ENCODE measurements at regions not wholly inside any gene's neighbourhood (a gene's known extent, or its start where the extent isn't known, plus 50 kb on each side); places are given as distances from the start of the nearest gene placed in this dataset.

DNA sequence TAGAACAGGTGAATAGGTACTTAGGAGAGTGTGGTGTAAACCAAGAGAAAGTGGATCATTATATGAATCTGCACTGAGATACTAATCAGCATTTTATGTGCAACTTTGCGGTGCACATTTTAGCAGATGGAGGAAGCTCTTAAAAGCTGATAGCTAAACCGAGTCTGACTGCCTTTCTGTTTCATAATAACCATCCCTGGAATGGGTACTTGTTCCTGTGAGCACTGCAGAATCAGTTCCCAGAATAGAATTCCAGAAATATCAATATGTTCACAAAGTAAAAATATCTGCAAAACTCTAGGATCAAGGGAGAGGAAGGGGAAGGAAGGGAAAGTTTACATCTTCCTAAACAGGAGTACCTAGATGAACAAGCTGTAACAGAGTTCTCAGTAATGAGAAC is 432.2 kb upstream of the HNRNPA3 start:
- TF ChIP-seq, protein P1, sequence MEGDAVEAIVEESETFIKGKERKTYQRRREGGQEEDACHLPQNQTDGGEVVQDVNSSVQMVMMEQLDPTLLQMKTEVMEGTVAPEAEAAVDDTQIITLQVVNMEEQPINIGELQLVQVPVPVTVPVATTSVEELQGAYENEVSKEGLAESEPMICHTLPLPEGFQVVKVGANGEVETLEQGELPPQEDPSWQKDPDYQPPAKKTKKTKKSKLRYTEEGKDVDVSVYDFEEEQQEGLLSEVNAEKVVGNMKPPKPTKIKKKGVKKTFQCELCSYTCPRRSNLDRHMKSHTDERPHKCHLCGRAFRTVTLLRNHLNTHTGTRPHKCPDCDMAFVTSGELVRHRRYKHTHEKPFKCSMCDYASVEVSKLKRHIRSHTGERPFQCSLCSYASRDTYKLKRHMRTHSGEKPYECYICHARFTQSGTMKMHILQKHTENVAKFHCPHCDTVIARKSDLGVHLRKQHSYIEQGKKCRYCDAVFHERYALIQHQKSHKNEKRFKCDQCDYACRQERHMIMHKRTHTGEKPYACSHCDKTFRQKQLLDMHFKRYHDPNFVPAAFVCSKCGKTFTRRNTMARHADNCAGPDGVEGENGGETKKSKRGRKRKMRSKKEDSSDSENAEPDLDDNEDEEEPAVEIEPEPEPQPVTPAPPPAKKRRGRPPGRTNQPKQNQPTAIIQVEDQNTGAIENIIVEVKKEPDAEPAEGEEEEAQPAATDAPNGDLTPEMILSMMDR (IDR thresholded peaks at IDR 0.05), result no peak
- TF ChIP-seq POLR2AphosphoS5 (IDR thresholded peaks at IDR 0.05; ENCODE audit: low read depth, low read length), result no peak
- TF ChIP-seq, protein P2, sequence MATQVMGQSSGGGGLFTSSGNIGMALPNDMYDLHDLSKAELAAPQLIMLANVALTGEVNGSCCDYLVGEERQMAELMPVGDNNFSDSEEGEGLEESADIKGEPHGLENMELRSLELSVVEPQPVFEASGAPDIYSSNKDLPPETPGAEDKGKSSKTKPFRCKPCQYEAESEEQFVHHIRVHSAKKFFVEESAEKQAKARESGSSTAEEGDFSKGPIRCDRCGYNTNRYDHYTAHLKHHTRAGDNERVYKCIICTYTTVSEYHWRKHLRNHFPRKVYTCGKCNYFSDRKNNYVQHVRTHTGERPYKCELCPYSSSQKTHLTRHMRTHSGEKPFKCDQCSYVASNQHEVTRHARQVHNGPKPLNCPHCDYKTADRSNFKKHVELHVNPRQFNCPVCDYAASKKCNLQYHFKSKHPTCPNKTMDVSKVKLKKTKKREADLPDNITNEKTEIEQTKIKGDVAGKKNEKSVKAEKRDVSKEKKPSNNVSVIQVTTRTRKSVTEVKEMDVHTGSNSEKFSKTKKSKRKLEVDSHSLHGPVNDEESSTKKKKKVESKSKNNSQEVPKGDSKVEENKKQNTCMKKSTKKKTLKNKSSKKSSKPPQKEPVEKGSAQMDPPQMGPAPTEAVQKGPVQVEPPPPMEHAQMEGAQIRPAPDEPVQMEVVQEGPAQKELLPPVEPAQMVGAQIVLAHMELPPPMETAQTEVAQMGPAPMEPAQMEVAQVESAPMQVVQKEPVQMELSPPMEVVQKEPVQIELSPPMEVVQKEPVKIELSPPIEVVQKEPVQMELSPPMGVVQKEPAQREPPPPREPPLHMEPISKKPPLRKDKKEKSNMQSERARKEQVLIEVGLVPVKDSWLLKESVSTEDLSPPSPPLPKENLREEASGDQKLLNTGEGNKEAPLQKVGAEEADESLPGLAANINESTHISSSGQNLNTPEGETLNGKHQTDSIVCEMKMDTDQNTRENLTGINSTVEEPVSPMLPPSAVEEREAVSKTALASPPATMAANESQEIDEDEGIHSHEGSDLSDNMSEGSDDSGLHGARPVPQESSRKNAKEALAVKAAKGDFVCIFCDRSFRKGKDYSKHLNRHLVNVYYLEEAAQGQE (IDR thresholded peaks at IDR 0.05; ENCODE audit: insufficient read depth in 1 of 2, low read depth in 2 of 2, low read length in 1 of 2), result no peak
